ENCODE measurements at regions not wholly inside any gene's neighbourhood (a gene's known extent, or its start where the extent isn't known, plus 50 kb on each side); places are given as distances from the start of the nearest gene placed in this dataset.

- Histone ChIP-seq H2BK15ac (ENCODE audit: low read depth, low read length) (0 out of 3 replicates have a peak overlapping the region, but pooled peaks have one; percentile 9), H3K14ac (replicated peaks; ENCODE audit: low read depth, low read length) (0 out of 2 replicates have a peak overlapping the region, but pooled peaks have one; percentile 62), H3K36me3 (ENCODE audit: control insufficient read depth, insufficient read depth, low read length) (no peaks in the 10 kb centered on the region; the same call in 1 of the 2 replicates), H4K8ac (ENCODE audit: low read depth in 2 of 2, low read length in 2 of 2) (peak overlapping the region in 1 of 2 experiments; percentile 61; a peak in 2 of 4 replicates), H3K79me1 (ENCODE audit: low read depth in 1 of 2, low read length in 2 of 2) (peaks cover 4 to 35% of the 10 kb centered on the region in 2 experiments; a peak in 3 of 4 replicates), H2AK9ac (replicated peaks; ENCODE audit: low read depth, low read length, poor library complexity) (no peak overlapping the region), H3K9me3 (ENCODE audit: control insufficient read depth, insufficient read depth, low read length) (no peaks in the 10 kb centered on the region), H3K27ac (ENCODE audit: insufficient read depth, low read length) (peak overlapping the region; percentile 76; the same call in 1 of the 2 replicates), H3K27me3 (ENCODE audit: control insufficient read depth, insufficient read depth, low read length) (no peaks in the 10 kb centered on the region), H3K23ac (ENCODE audit: low read depth, low read length) (no peak overlapping the region), H2BK20ac (ENCODE audit: low read depth, low read length) (peak overlapping the region; percentile 68; the same call in 1 of the 2 replicates), H4K20me1 (ENCODE audit: insufficient read depth, low read length) (no peaks in the 10 kb centered on the region), H2AK5ac (ENCODE audit: low read depth, low read length) (no peak overlapping the region; the same call in 1 of the 2 replicates), H2BK5ac (ENCODE audit: low read depth, low read length, poor library complexity, severe bottlenecking) (peak overlapping the region; percentile 92), H3K9ac (ENCODE audit: low read depth, low read length) (no peak overlapping the region), H3K56ac (ENCODE audit: extremely low read depth, insufficient read depth, low read length) (no peak overlapping the region), H4K91ac (ENCODE audit: insufficient read depth, low read depth, low read length) (peak overlapping the region; percentile 46; the same call in 1 of the 2 replicates), H3K4ac (ENCODE audit: low read depth, low read length) (0 out of 2 replicates have a peak overlapping the region, but pooled peaks have one; percentile 4), H3K9me1 (ENCODE audit: insufficient read depth, low read length) (peaks cover 6% of the 10 kb centered on the region), H2BK120ac (ENCODE audit: low read depth, low read length) (peak overlapping the region; percentile 54; the same call in 1 of the 2 replicates), H2AFZ (replicated peaks; ENCODE audit: low read length, poor library complexity) (no peak overlapping the region), H4K5ac (ENCODE audit: low read depth, low read length) (no peak overlapping the region; the same call in 1 of the 2 replicates), H3K4me3 (ENCODE audit: insufficient read depth, low read depth, low read length) (no peak overlapping the region), H3K4me2 (ENCODE audit: low read depth, low read length) (no peak overlapping the region; the same call in 1 of the 2 replicates), H3K18ac (ENCODE audit: low read depth, low read length) (0 out of 2 replicates have a peak overlapping the region, but pooled peaks have one; percentile 80), H3K4me1 (ENCODE audit: control insufficient read depth, insufficient read depth, low read length) (peaks cover 12% of the 10 kb centered on the region)
- in situ Hi-C loops (cut with MboI; ENCODE audit: low sequenced_read_pairs) (no loop called here), intact Hi-C loops (cut with micrococcal nuclease) (no loop called here), dilution Hi-C loops (cut with HindIII; ENCODE audit: low sequenced_read_pairs, unreplicated experiment) (no loop called here)
- ChIA-PET POLR2A (ENCODE audit: unreplicated experiment) (no interaction called here), CTCF (interaction anchor here (0.5 to 1.0 kb wide), 6 partner anchors 41 to 607 kb away, joined by 3 to 6 read pairs (median 3); no protein-coding TSS in a partner anchor)
- no peak for TF ChIP-seq RCOR1 (IDR thresholded peaks at IDR 0.05; ENCODE audit: insufficient replicate concordance, low read length)
- TF ChIP-seq, protein P1, sequence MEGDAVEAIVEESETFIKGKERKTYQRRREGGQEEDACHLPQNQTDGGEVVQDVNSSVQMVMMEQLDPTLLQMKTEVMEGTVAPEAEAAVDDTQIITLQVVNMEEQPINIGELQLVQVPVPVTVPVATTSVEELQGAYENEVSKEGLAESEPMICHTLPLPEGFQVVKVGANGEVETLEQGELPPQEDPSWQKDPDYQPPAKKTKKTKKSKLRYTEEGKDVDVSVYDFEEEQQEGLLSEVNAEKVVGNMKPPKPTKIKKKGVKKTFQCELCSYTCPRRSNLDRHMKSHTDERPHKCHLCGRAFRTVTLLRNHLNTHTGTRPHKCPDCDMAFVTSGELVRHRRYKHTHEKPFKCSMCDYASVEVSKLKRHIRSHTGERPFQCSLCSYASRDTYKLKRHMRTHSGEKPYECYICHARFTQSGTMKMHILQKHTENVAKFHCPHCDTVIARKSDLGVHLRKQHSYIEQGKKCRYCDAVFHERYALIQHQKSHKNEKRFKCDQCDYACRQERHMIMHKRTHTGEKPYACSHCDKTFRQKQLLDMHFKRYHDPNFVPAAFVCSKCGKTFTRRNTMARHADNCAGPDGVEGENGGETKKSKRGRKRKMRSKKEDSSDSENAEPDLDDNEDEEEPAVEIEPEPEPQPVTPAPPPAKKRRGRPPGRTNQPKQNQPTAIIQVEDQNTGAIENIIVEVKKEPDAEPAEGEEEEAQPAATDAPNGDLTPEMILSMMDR (conservative IDR thresholded peaks at IDR 0.05; ENCODE audit: low read depth, low read length) = peak; percentile 32
- no peak for TF ChIP-seq MAZ (IDR thresholded peaks at IDR 0.05; ENCODE audit: borderline replicate concordance, low read depth, low read length)
- no peak for TF ChIP-seq MAFK (IDR thresholded peaks at IDR 0.05; ENCODE audit: low read depth, low read length)
- peak; percentile 38; the same call in 1 of the 2 replicates for TF ChIP-seq RAD21 (IDR thresholded peaks at IDR 0.05; ENCODE audit: low read length)
- ATAC-seq (ENCODE audit: low read depth) (no peak), DNase-seq (peak; percentile 34)
- no TSS peak for BruUV-seq (replicated peaks)
- no CpG with 5 or more reads among the region's 6 CpGs for WGBS, 2 experiments (ENCODE audit: extremely low coverage in 2 of 2, insufficient read length in 1 of 2)
Observed at GRCh38 chrX:45801554-45801953, 600.9 kb upstream of the DIPK2B start.

Data from IMR-90 (cell line).